GM23338 (cell line): ENCODE measurements at regions not wholly inside any gene's neighbourhood (a gene's known extent, or its start where the extent isn't known, plus 50 kb on each side); places are given as distances from the start of the nearest gene placed in this dataset.

Experiments used
- ATAC-seq: fragments of 200-7000 bp; cut with Tn5 transposase; 3 replicates; pipeline ENCODE4 v1.9.1; 2020
- DNase-seq: peaks from one replicate; pipeline ENCODE4 v3.0.0-alpha.2; 2015; ENCODE audit warnings: low spot score
- H2AFZ ChIP-seq: fragments of 200-600 bp; sonication (generic); 2 replicates; pipeline ENCODE4 v1.8.0; 2016; ENCODE audit warnings: antibody characterized with exemption, mild to moderate bottlenecking, moderate library complexity
- H3F3A ChIP-seq: fragments of 200-600 bp; sonication (generic); replicated peaks from 2 replicates; pipeline ENCODE4 v1.8.0; 2017; ENCODE audit warnings: antibody characterized with exemption, mixed run types, low read depth
- H3K27ac ChIP-seq: fragments of 200-600 bp; sonication (generic); 2 replicates; pipeline ENCODE4 v1.6.1; 2016; ENCODE audit warnings: low read depth
- H3K27me3 ChIP-seq: fragments of 200-600 bp; sonication (generic); 2 replicates; pipeline ENCODE4 v1.8.0; 2016; ENCODE audit warnings: mild to moderate bottlenecking, mixed run types, moderate library complexity; ENCODE audit not compliant: insufficient read depth
- H3K36me3 ChIP-seq: fragments of 200-600 bp; sonication (generic); 2 replicates; pipeline ENCODE4 v1.8.0; 2016; ENCODE audit warnings: mild to moderate bottlenecking; ENCODE audit not compliant: insufficient read depth
- H3K4me1 ChIP-seq: fragments of 200-600 bp; sonication (generic); 2 replicates; pipeline ENCODE4 v1.8.0; 2016; ENCODE audit warnings: mild to moderate bottlenecking, moderate library complexity; ENCODE audit not compliant: insufficient read depth
- H3K4me2 ChIP-seq: fragments of 200-600 bp; sonication (generic); 2 replicates; pipeline ENCODE4 v1.7.1; 2017; ENCODE audit warnings: mixed run types
- H3K4me3 ChIP-seq: fragments of 200-600 bp; sonication (generic); 2 replicates; pipeline ENCODE4 v1.6.1; 2016; ENCODE audit warnings: mixed run types
- H3K79me2 ChIP-seq: fragments of 200-600 bp; sonication (generic); replicated peaks from 2 replicates; pipeline ENCODE4 v1.8.0; 2017; ENCODE audit warnings: mild to moderate bottlenecking; ENCODE audit not compliant: insufficient read depth
- H3K9me2 ChIP-seq: fragments of 200-600 bp; sonication (generic); 2 replicates; pipeline ENCODE4 v1.8.0; 2017; ENCODE audit not compliant: insufficient read depth
- H4K20me1 ChIP-seq: fragments of 200-600 bp; sonication (generic); replicated peaks from 2 replicates; pipeline ENCODE4 v1.8.0; 2017; ENCODE audit warnings: mild to moderate bottlenecking; ENCODE audit not compliant: insufficient read depth
- H3K27ac Mint-ChIP-seq: 2 replicates; pipeline ENCODE4 v1.8.0; 2020; ENCODE audit warnings: inconsistent platforms, mild to moderate bottlenecking, moderate library complexity, mixed read lengths
- H3K27me3 Mint-ChIP-seq: 3 replicates; pipeline ENCODE4 v1.8.0; 2022; ENCODE audit warnings: low read depth, mild to moderate bottlenecking, moderate library complexity, mixed read lengths, inconsistent platforms; ENCODE audit not compliant: insufficient read depth, poor library complexity
- H3K36me3 Mint-ChIP-seq: 3 replicates; pipeline ENCODE4 v1.8.0; 2021; ENCODE audit warnings: low read depth, mild to moderate bottlenecking, inconsistent platforms, moderate library complexity, mixed read lengths
- H3K4me1 Mint-ChIP-seq: 3 replicates; pipeline ENCODE4 v1.8.0; 2020; ENCODE audit warnings: mild to moderate bottlenecking, inconsistent platforms, mixed read lengths
- H3K4me3 Mint-ChIP-seq: 3 replicates; pipeline ENCODE4 v1.8.0; 2021; ENCODE audit warnings: moderate library complexity, mild to moderate bottlenecking, inconsistent platforms, mixed read lengths
- H3K9me3 Mint-ChIP-seq: 3 replicates; pipeline ENCODE4 v1.8.0; 2020; ENCODE audit warnings: moderate library complexity, mild to moderate bottlenecking, inconsistent platforms, mixed read lengths
- CTCF ChIP-seq, 2 experiments: fragments of 200-600 bp in 1 of 2; sonication (generic) in 1 of 2; conservative IDR thresholded peaks; 2 replicates each; pipeline versions ENCODE4 v1.5.1 to v1.6.1; 2016 to 2017; ENCODE audit warnings: antibody characterized with exemption in 2 of 2, low read depth in 2 of 2, mild to moderate bottlenecking in 2 of 2, moderate library complexity in 1 of 2
- ETS1 ChIP-seq: IDR thresholded peaks from 2 replicates; pipeline ENCODE4 v1.6.1; 2016; ENCODE audit warnings: antibody characterized with exemption
- EZH2 ChIP-seq: fragments of 200-600 bp; sonication (generic); IDR thresholded peaks from one replicate; pipeline ENCODE4 v1.8.0; 2017; ENCODE audit warnings: antibody characterized with exemption, mild to moderate bottlenecking, low read depth; ENCODE audit not compliant: unreplicated experiment
- EZH2phosphoT487 ChIP-seq: fragments of 200-600 bp; sonication (generic); IDR thresholded peaks from one replicate; pipeline ENCODE4 v1.8.1; 2018; ENCODE audit warnings: antibody characterized with exemption; ENCODE audit not compliant: unreplicated experiment
- JUNB ChIP-seq: IDR thresholded peaks from one replicate; pipeline ENCODE4 v1.6.1; 2016; ENCODE audit warnings: antibody characterized with exemption; ENCODE audit not compliant: unreplicated experiment
- POLR2AphosphoS5 ChIP-seq: IDR thresholded peaks from 2 replicates; pipeline ENCODE4 v1.6.1; 2016; ENCODE audit warnings: antibody characterized with exemption, low read depth
- REST ChIP-seq: IDR thresholded peaks from one replicate; pipeline ENCODE4 v1.6.1; 2018; ENCODE audit warnings: antibody characterized with exemption; ENCODE audit not compliant: unreplicated experiment
- STAT1 ChIP-seq: IDR thresholded peaks from one replicate; pipeline ENCODE4 v1.6.1; 2016; ENCODE audit warnings: antibody characterized with exemption; ENCODE audit not compliant: unreplicated experiment
- ZNF114 ChIP-seq: fragments of 250-450 bp; sonication (Bioruptor Pico); IDR thresholded peaks from 2 replicates; pipeline ENCODE4 v1.5.0; 2020; ENCODE audit warnings: mild to moderate bottlenecking, moderate library complexity
- ZNF462 ChIP-seq: fragments of 250-450 bp; sonication (Bioruptor Pico); IDR thresholded peaks from 2 replicates; pipeline ENCODE4 v1.5.0; 2020; ENCODE audit warnings: mild to moderate bottlenecking, moderate library complexity

GRCh38 chr2:215606219-215606618, 170.4 kb upstream of the FN1 start (continued):
- TF ChIP-seq ZNF462 = no peak

- H3K4me2 ChIP-seq = no peak overlapping the region
- Mint-ChIP-seq H3K27ac (no peak overlapping the region), H3K27me3 (no peaks in the 10 kb centered on the region), H3K9me3 (no peaks in the 10 kb centered on the region), H3K4me3 (no peak overlapping the region), H3K4me1 (no peaks in the 10 kb centered on the region), H3K36me3 (no peaks in the 10 kb centered on the region)
- H2AFZ ChIP-seq = no peak overlapping the region
- H3K27me3 ChIP-seq = no peaks in the 10 kb centered on the region
- no peak for ATAC-seq
- DNase-seq = no peak
- 0 out of 2 replicates have a peak, but pooled peaks cover 5% of the 10 kb centered on the region for H3F3A ChIP-seq
- no peak overlapping the region for H3K4me3 ChIP-seq
- H3K4me1 ChIP-seq = no peaks in the 10 kb centered on the region
- H3K27ac ChIP-seq = no peak overlapping the region
- peaks cover 17% of the 10 kb centered on the region for H3K9me2 ChIP-seq
- no peaks in the 10 kb centered on the region for H3K79me2 ChIP-seq
- no peaks in the 10 kb centered on the region for H3K36me3 ChIP-seq
- H4K20me1 ChIP-seq = no peaks in the 10 kb centered on the region
- TF ChIP-seq JUNB (no peak), EZH2phosphoT487 (no peak), REST (no peak), CTCF (conservative IDR thresholded peaks at IDR 0.05; ENCODE audit: low read depth in 2 of 2) (no peak), ETS1 (no peak), ZNF114 (no peak), POLR2AphosphoS5 (no peak), EZH2 (no peak), STAT1 (no peak)
Observed at GRCh38 chr2:215605214-215605613, 169.3 kb upstream of the FN1 start.
